ENCODE measurements at regions not wholly inside any gene's neighbourhood (a gene's known extent, or its start where the extent isn't known, plus 50 kb on each side); places are given as distances from the start of the nearest gene placed in this dataset.

GRCh38 chr6:12614456-12614855, 102.1 kb upstream of the PHACTR1 start:
- no peak overlapping the region for H3K18ac ChIP-seq (ENCODE audit: extremely low read depth, low read length)
- H3K79me1 ChIP-seq (ENCODE audit: low read depth, low read length) = no peaks in the 10 kb centered on the region
- H3K4me2 ChIP-seq (ENCODE audit: insufficient read depth in 1 of 2, low read depth in 2 of 2, low read length in 2 of 2) = no peak overlapping the region
- H4K20me1 ChIP-seq (replicated peaks in 1 of 2; ENCODE audit: control insufficient read depth in 1 of 2, insufficient read depth in 2 of 2, low read length in 2 of 2) = no peaks in the 10 kb centered on the region
- no peaks in the 10 kb centered on the region for H3K9me3 ChIP-seq (ENCODE audit: insufficient read depth in 2 of 2, low read depth in 1 of 2, low read length in 1 of 2)
- H2BK20ac ChIP-seq (ENCODE audit: low read length) = no peak overlapping the region
- H2BK15ac ChIP-seq (ENCODE audit: low read length) = no peak overlapping the region
- no peak overlapping the region for H3K56ac ChIP-seq (replicated peaks; ENCODE audit: insufficient read length, low read depth, low read length)
- H3K23me2 ChIP-seq (ENCODE audit: low read depth, low read length) = no peaks in the 10 kb centered on the region
- no peak overlapping the region for H3K23ac ChIP-seq (ENCODE audit: insufficient read length)
- H2BK120ac ChIP-seq (replicated peaks; ENCODE audit: low read depth, low read length) = no peak overlapping the region
- no peaks in the 10 kb centered on the region for H3K36me3 ChIP-seq (ENCODE audit: control insufficient read depth in 2 of 4, insufficient read depth in 4 of 4, low read length in 3 of 4)
- H3K79me2 ChIP-seq (ENCODE audit: control insufficient read depth in 1 of 2, insufficient read depth in 2 of 2, low read length in 2 of 2) = no peaks in the 10 kb centered on the region
- H2BK12ac ChIP-seq (ENCODE audit: low read depth, low read length) = no peak overlapping the region
- no peaks in the 10 kb centered on the region for H3K27me3 ChIP-seq (replicated peaks in 1 of 4; ENCODE audit: control insufficient read depth in 3 of 4, extremely low read depth in 1 of 4, insufficient read depth in 3 of 4, low read length in 3 of 4)
- H4K91ac ChIP-seq (replicated peaks; ENCODE audit: insufficient read length, low read length) = no peak overlapping the region
- H3K4me3 ChIP-seq (ENCODE audit: extremely low read depth in 1 of 4, insufficient read depth in 2 of 4, low read depth in 3 of 4, low read length in 4 of 4) = no peak overlapping the region
- H3K27ac ChIP-seq (ENCODE audit: low read depth, low read length) = no peak overlapping the region
- CTCF ChIA-PET (ENCODE audit: partially characterized antibody) = interaction anchor here (1.3 kb wide), 1 partner anchor 325 kb away, joined by 3 read pairs; no protein-coding TSS in a partner anchor
- H4K5ac ChIP-seq (ENCODE audit: insufficient read length, low read depth, low read length) = no peak overlapping the region
- peak overlapping the region; percentile 69; the same call in 1 of the 2 replicates for H2AK5ac ChIP-seq (ENCODE audit: low read depth, low read length)
- FAIRE-seq (no peak), DNase-seq (ENCODE audit: low read depth in 1 of 2, low spot score in 2 of 2) (no peak)
- H3K14ac ChIP-seq (ENCODE audit: insufficient read length) = no peak overlapping the region
- POLR2A ChIA-PET (ENCODE audit: partially characterized antibody) = no interaction called here
- H3K4me1 ChIP-seq (replicated peaks in 1 of 4; ENCODE audit: control insufficient read depth in 3 of 4, insufficient read depth in 4 of 4, low read length in 3 of 4) = 0 out of 7 replicates have a peak, but pooled peaks cover 0 to 2% (median 0%) of the 10 kb centered on the region in 4 experiments
- TF ChIP-seq GABPA (IDR thresholded peaks at IDR 0.05; ENCODE audit: borderline replicate concordance, insufficient read depth, low read length) (no peak), TAF7 (optimal IDR thresholded peaks at IDR 0.05; ENCODE audit: borderline replicate concordance, low read depth, low read length) (no peak), CTBP2 (IDR thresholded peaks at IDR 0.05; ENCODE audit: borderline replicate concordance, insufficient read depth, insufficient read length, low read length) (no peak), ATF3 (IDR thresholded peaks at IDR 0.05; ENCODE audit: insufficient read depth, low read depth, low read length) (no peak), CTCF (IDR thresholded peaks at IDR 0.05; ENCODE audit: control extremely low read depth in 1 of 3, insufficient read depth in 1 of 3, low read depth in 1 of 3, low read length in 3 of 3) (no peak), POLR2AphosphoS5 (IDR thresholded peaks at IDR 0.05; ENCODE audit: low read depth, low read length) (no peak), NRF1 (IDR thresholded peaks at IDR 0.05; ENCODE audit: low read depth, low read length) (no peak)
- H2AFZ ChIP-seq (ENCODE audit: low read length) = no peak overlapping the region
- H2BK5ac ChIP-seq (ENCODE audit: low read depth, low read length) = no peak overlapping the region
- H3K9ac ChIP-seq (replicated peaks in 1 of 4; ENCODE audit: extremely low read depth in 1 of 4, low read depth in 3 of 4, low read length in 3 of 4) = no peak overlapping the region
- H4K8ac ChIP-seq (ENCODE audit: extremely low read depth, insufficient read depth, low read length) = no peak overlapping the region
- WGBS, 2 experiments (ENCODE audit: extremely low coverage in 1 of 2, insufficient coverage in 1 of 2, insufficient read length in 1 of 2, insufficient replicate concordance in 2 of 2, low coverage in 1 of 2, low lambda C conversion rate in 2 of 2, missing lambda C conversion rate in 1 of 2) = 86% methylated on average over 6 of the region's 6 CpGs; no CpG with 5 or more reads in 1 of the 2 experiments
- H3K4ac ChIP-seq (replicated peaks; ENCODE audit: insufficient read length, low read depth, low read length) = no peak overlapping the region

All from H1 (cell line).